OCI-LY7 (cell line): ENCODE measurements at regions not wholly inside any gene's neighbourhood (a gene's known extent, or its start where the extent isn't known, plus 50 kb on each side); places are given as distances from the start of the nearest gene placed in this dataset.

Source experiments
- CTCF ChIP-seq: fragments of 200-600 bp; sonication (generic); conservative IDR thresholded peaks from 2 replicates; pipeline ENCODE4 v1.5.1; 2014; ENCODE audit warnings: mild to moderate bottlenecking, antibody characterized with exemption, low read length, moderate library complexity, mixed read lengths
- EZH2phosphoT487 ChIP-seq: fragments of 200-600 bp; sonication (generic); IDR thresholded peaks from 2 replicates; pipeline ENCODE4 v1.6.1; 2018; ENCODE audit warnings: low read depth, borderline replicate concordance, mild to moderate bottlenecking, mixed run types, antibody characterized with exemption, low read length, moderate library complexity, mixed read lengths

- TF ChIP-seq CTCF (no peak), EZH2phosphoT487 (no peak)
Measured at GRCh38 chr2:160683206-160683605, 189.6 kb upstream of the RBMS1 start.
